HG03558 (cell line): ENCODE measurements at regions not wholly inside any gene's neighbourhood (a gene's known extent, or its start where the extent isn't known, plus 50 kb on each side); places are given as distances from the start of the nearest gene placed in this dataset.
"Not testable (repeated sequence)": the region's sequence is repeated elsewhere in the genome, so short reads cannot be mapped to it uniquely, and the experiment has no call there.

Experiments
- ATAC-seq: cut with Tn5 transposase; IDR thresholded peaks from one replicate; pipeline ENCODE4 v1.9.1; 2021; ENCODE audit warnings: moderate number of reproducible peaks; ENCODE audit not compliant: unreplicated experiment; ENCODE audit errors: extremely low read depth

- ATAC-seq: no peak
Measured at GRCh38 chrX:117701050-117701449, 415.6 kb downstream of the KLHL13 start.

GRCh38 chrX:117689956-117690355, 426.7 kb downstream of the KLHL13 start:
- ATAC-seq: no peak

GRCh38 chrX:117680286-117680685, 436.3 kb downstream of the KLHL13 start:
- ATAC-seq: no peak

DNA sequence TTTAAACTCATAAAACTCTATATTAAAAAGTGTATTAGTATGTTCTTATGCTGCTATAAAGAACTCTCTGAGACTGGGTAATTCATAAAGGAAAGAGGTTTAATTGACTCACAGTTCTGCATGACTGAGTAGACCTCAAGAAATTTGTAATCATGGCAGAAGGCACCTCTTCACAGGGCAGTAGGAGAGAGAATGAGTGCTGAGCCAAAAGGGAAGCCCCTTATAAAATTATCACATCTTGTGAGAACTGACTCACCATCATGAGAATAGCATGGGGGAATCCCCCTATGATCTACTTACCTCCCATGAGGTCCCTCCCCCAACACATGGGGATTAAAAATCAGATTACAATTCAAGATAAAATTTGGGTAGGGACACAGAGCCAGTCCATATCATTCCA, 463.2 kb downstream of the KLHL13 start:
- ATAC-seq: no peak

DNA sequence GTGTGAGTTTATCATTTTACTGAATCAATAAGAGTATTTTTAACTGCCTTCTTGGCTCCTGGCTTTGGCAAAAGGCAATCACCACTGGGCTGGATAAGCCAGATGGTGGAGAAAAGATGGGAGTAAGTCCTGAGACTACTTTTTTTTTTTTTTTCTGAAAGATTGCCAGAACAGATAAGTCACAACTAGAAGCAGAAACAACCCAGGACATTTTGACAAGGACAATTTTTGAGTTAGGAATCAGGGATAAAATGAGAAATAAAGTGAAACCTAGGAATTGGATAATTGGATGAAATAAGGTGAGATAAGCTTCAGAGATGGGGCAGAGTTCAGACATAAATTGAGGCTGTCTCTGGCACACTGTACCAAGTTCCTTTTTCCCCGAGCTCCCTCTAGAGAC, 471.0 kb downstream of the KLHL13 start:
- no peak for ATAC-seq

GRCh38 chrX:117641913-117642656, 474.5 kb downstream of the KLHL13 start:
- no peak for ATAC-seq

GRCh38 chrX:117636826-117637225, 479.8 kb downstream of the KLHL13 start:
- ATAC-seq: no peak

GRCh38 chrX:117633277-117633676, 483.3 kb downstream of the KLHL13 start:
- ATAC-seq: no peak

GRCh38 chrX:117628381-117628780, 488.2 kb downstream of the KLHL13 start:
- no peak for ATAC-seq

DNA sequence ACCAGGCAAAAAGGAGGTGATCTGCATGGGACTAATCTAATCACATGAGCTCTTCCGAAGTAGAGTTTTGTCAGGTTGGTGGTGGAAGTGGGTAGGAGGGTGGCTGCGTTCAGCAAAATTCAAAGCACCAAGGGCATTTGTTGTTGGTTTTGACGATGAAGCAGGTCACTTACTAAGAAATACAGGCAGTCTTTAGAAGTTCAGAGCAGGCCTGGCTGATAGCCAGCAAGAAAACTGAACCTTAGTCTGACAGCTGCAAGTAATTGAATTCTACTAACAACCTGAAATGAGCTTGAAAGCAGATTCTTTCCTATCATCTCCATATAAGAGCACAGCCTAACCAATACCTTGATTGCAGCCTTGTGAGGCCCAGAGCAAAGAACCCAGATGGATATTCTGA, 505.8 kb downstream of the KLHL13 start:
- ATAC-seq: no peak

DNA sequence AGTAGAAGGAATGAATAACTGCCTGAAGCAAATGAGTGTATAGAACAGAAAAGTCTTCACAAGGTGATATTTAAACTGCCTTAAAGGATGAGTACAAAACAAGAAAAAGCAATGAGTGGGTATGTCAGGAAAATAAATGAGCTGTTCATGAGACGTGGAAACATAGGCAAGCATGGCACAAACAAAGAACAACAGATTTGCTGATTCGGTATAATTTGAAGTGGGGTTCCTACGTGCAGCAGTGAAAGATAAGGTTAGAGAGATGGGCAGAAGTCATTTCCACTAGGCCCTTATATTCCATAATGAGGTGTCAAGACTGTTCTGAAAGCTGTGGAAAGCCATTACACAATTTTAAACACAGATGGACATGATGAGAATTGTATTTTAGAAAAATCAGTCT, 506.6 kb downstream of the KLHL13 start:
- no peak for ATAC-seq

- no peak for ATAC-seq
Measured at GRCh38 chrX:117607561-117607960, 509.0 kb downstream of the KLHL13 start.

DNA sequence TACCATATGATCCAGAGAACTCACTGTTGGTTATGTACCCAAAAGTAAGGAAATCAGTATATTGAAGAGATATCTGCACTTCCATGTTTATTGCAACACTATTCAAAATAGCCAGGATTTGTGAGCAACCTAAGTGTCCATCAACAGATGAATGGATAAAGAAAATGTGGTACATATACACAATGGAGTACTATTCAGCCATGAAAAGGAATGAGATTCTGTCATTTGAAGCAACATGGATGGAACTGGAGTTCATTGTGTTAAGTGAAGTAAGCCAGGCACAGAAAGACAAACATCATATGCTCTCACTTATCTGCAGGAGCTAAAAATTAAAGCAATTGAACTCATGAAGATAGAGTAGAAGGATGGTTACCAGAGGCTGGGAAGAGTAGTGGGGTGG, 510.5 kb downstream of the KLHL13 start:
- ATAC-seq: not testable (repeated sequence)

GRCh38 chrX:117570160-117570559, 546.5 kb downstream of the KLHL13 start:
- ATAC-seq: no peak

GRCh38 chrX:117568238-117568637, 548.4 kb downstream of the KLHL13 start:
- ATAC-seq: no peak

GRCh38 chrX:117543885-117544284, 572.7 kb downstream of the KLHL13 start:
- ATAC-seq: no peak

DNA sequence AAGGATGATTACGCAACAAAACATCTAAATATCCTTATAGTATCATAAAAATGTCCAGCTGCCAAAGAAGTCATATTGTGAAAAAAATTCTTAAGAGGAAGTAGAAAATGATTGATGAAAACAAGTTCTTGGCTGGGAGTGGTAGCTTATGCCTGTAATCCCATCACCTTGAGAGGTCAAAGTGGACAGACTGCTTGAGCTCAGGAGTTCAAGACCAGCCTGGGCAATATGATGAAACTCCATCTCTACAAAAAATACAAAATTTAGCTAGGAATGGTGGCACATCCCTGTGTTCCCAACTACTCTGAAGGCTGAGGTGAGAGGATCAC, 577.6 kb downstream of the KLHL13 start:
- no peak for ATAC-seq

DNA sequence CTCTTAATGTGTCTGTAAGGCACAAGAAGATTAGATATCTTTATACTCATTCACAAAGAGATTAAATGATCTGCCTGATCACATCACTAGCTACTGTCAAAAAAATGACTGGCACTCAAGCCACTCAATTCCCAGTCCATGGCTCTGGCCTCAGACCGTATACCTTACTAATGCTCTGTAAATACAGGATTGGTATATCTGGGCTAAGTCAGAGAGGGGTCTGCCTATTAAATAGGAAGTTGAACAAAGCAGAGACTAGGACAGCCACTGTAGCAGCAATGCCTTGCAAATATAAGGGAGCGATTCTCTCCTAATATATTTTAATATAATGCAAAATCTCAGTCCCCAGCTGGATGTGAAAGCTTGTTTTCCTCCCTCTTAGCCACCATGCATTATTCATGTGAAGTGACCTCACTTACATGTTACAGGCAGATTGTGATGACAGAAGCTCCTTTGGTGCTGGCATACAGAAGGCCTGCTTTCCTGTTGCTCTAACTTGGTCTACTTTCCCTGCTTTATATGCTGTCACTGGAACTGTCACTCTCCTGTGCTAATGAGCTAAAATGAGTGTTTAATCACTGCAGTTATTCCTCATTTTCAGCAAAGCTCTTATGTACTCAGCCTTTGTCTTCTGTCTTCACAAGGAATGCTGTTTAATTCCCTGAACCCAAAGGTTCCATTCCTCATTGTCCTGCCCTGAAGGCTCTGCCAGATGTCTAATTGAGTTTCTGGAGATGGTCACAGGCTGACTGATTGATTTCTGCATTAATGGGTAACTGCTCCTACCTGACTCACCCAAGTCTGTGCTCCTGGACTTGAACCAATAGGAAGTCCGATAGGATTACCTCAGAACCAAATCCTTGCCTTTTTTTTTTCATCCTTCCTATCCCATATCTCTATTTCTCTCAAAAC, 578.2 kb downstream of the KLHL13 start:
- ATAC-seq: no peak

DNA sequence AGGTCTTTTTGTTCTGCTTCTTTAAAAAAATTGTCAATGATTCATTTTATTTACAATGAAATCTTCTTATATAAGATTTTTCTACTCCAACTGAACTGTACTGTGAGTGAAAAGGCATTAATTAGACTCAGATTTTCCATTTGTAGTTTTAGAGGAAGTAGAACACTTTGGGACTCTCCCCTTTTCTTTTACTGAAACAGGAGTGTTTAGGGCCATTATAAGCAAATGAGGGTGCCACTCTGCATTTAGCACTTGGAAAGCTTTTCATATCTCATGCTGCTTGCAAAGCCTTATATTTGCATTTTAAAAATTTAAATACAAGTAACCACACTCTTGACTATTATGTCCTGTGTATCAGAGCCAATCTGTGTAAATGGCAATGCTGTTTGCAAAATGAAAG, 584.3 kb downstream of the KLHL13 start:
- peak; percentile 56 for ATAC-seq

DNA sequence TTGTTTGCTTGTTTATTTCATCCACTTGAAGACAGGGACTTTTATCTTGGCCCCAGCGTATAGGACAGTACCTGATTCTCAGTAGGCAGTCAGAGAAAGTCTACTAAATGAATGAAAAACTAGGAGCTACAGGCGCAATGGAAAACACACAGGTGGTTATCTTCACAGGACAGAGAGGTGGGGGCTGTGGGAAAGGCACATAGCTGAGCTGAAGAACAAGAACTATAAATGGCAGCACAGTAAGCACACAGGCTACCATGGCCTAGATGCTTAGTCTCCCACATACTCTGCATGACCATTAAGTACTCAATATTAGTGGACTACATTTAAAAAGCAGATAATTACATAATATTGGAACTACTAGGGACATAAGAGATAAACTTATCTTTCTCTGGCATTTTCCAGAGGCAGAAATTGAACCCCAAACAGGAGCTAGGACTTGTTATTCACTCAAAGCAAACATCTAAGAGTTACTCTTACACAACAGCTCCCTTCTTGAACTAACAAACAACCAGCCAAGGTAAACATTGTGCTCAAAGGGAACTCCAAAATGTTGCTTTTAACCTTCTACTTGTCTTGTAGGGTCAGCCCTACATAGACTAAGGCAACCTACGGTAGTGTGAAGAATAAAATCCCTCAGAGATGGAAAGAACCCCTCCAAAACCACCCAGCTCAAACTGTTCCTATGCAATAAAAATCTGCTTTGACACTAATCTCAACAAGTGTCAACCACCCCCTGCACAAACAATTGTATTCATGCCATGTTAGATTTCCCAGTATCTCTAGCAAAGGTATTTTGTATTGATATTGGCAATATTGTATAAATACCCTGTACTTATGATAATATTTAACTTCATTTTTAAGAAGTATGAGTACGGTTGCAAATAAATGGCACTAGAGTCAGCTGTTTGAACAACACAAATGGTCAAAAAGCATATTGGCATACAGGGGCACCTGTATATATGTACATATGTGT, 593.6 kb downstream of the KLHL13 start:
- ATAC-seq: no peak
